OCI-M1 (cell line): ENCODE measurements at regions not wholly inside any gene's neighbourhood (a gene's known extent, or its start where the extent isn't known, plus 50 kb on each side); places are given as distances from the start of the nearest gene placed in this dataset.
A peak's percentile ranks its signal among the peaks of the same experiment; 100 is the strongest.

Source experiments
- DNase-seq: peaks from one replicate; lab custom pipeline; 2025; lab: John Stamatoyannopoulos, UW

GRCh38 chr2:10520154-10520553 is 72.0 kb upstream of the ODC1 start:
- no peak for DNase-seq

- no peak for DNase-seq
These were observed 71.2 kb upstream of the ODC1 start for GRCh38 chr2:10519394-10519740.

GRCh38 chr2:10518470-10519393 is 70.6 kb upstream of the ODC1 start:
- DNase-seq: no peak

- no peak for DNase-seq
These were observed 69.4 kb upstream of the ODC1 start for GRCh38 chr2:10517351-10518043.

GRCh38 chr2:10515887-10516286 is 67.8 kb upstream of the ODC1 start:
- peak; percentile 4 for DNase-seq

GRCh38 chr2:10514743-10515142 is 66.6 kb upstream of the ODC1 start:
- no peak for DNase-seq

- DNase-seq: no peak
These were observed 66.1 kb upstream of the ODC1 start for GRCh38 chr2:10514273-10514672.

GRCh38 chr2:10513201-10513600 is 65.1 kb upstream of the ODC1 start:
- no peak for DNase-seq

- no peak for DNase-seq
These were observed 59.9 kb upstream of the ODC1 start for GRCh38 chr2:10508038-10508437.

GRCh38 chr2:10507106-10507505 is 59.0 kb upstream of the ODC1 start:
- DNase-seq: no peak

- DNase-seq: no peak
These were observed 57.1 kb upstream of the ODC1 start for GRCh38 chr2:10504994-10505820.

- DNase-seq: no peak
These were observed 56.4 kb upstream of the ODC1 start for GRCh38 chr2:10504370-10504993.

- no peak for DNase-seq
These were observed 54.6 kb upstream of the ODC1 start for GRCh38 chr2:10502803-10503107.

- DNase-seq: no peak
These were observed 54.1 kb upstream of the ODC1 start for GRCh38 chr2:10501980-10502802.

- DNase-seq: no peak
These were observed 53.4 kb upstream of the ODC1 start for GRCh38 chr2:10501451-10501961.

- DNase-seq: no peak
These were observed 52.7 kb upstream of the ODC1 start for GRCh38 chr2:10500601-10501361.

GRCh38 chr2:10499911-10500521 is 51.9 kb upstream of the ODC1 start:
- no peak for DNase-seq

GRCh38 chr2:10499275-10499907 is 51.3 kb upstream of the ODC1 start:
- DNase-seq: no peak

GRCh38 chr2:10498525-10499274 is 50.6 kb upstream of the ODC1 start:
- no peak for DNase-seq
